Tibial nerve (tissue), 4 donors: ENCODE measurements at regions not wholly inside any gene's neighbourhood (a gene's known extent, or its start where the extent isn't known, plus 50 kb on each side); places are given as distances from the start of the nearest gene placed in this dataset.

Experiments used
- DNase-seq, 2 donors: peaks; one replicate each; pipeline ENCODE4 v3.0.0-alpha.2; 2019; ENCODE audit warnings: low spot score in 2 of 2
- H3K27ac ChIP-seq, 4 donors: fragments of 200-600 bp; sonication (generic) in 3 of 4; one replicate each; pipeline ENCODE4 v1.5.1; 2017 to 2019; ENCODE audit warnings: mild to moderate bottlenecking in 1 of 4
- H3K27me3 ChIP-seq, 2 donors: fragments of 200-600 bp; sonication (generic) in 1 of 2; one replicate each; pipeline versions ENCODE4 v1.5.1 to v1.6.0; 2017 to 2019
- H3K36me3 ChIP-seq, 3 donors: fragments of 200-600 bp; sonication (generic); one replicate each; pipeline ENCODE4 v1.5.1; 2018 to 2019
- H3K4me1 ChIP-seq, 4 donors: fragments of 200-600 bp; sonication (generic) in 3 of 4; one replicate each; pipeline ENCODE4 v1.5.1; 2017 to 2019
- H3K4me3 ChIP-seq, 4 donors: fragments of 200-600 bp; sonication (generic) in 3 of 4; one replicate each; pipeline ENCODE4 v1.5.1; 2017 to 2019; ENCODE audit warnings: mild to moderate bottlenecking in 1 of 4, moderate library complexity in 1 of 4
- H3K9me3 ChIP-seq, 4 donors: fragments of 200-600 bp; sonication (generic) in 3 of 4; one replicate each; pipeline ENCODE4 v1.5.1; 2017 to 2019
- EP300 ChIP-seq, 2 donors: sonication (generic); formaldehyde crosslinking; IDR thresholded peaks; one replicate each; pipeline ENCODE4 v1.6.1; 2017; ENCODE audit warnings: antibody characterized with exemption in 2 of 2, mild to moderate bottlenecking in 1 of 2
- POLR2A ChIP-seq, 2 donors: fragments of 450-650 bp; IDR thresholded peaks; one replicate each; pipeline ENCODE4 v1.6.1; 2017; ENCODE audit warnings: antibody characterized with exemption in 2 of 2, mild to moderate bottlenecking in 2 of 2, moderate library complexity in 2 of 2
- WGBS, 2 donors: methylation state at CpG; one replicate each; pipeline ENCODE4 v1.1.5; 2018; 5-methylcytosine and 5-hydroxymethylcytosine counted together
- TF ChIP-seq, protein P1 (sequence below), 5 experiments: fragments of 200-600 bp in 3 of 5; fragments of 450-650 bp in 2 of 5; sonication (generic) in 3 of 5; IDR thresholded peaks; one replicate each; pipeline ENCODE4 v1.5.1; 2016 to 2019; ENCODE audit warnings: antibody characterized with exemption in 5 of 5, mild to moderate bottlenecking in 3 of 5, moderate library complexity in 2 of 5

DNA sequence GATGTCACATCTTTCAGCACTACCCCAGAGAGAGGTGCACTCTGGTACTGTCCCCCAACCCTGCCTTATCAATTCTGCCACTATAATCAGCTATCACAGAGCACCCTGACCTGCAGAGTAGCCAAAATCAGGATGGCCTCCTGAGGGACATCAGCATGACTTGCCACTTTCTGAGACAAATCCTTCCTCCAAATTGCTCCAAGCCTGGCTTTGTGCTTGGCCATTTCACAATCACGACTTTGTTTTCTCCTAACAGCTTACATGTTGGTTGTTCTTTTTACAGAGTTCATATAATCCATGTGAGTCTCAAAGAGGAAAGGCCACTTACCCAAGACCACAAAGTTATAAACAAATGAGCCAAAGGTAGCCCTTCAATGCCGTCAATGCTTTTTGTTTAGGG is 449.0 kb upstream of the CDH5 start:
- 59 to 60% methylated on average over 2 of the region's 2 CpGs for WGBS, 2 donors
- no peaks in the 10 kb centered on the region for H3K9me3 ChIP-seq
- DNase-seq: no peak
- H3K27ac ChIP-seq: no peak overlapping the region
- TF ChIP-seq, protein P1, sequence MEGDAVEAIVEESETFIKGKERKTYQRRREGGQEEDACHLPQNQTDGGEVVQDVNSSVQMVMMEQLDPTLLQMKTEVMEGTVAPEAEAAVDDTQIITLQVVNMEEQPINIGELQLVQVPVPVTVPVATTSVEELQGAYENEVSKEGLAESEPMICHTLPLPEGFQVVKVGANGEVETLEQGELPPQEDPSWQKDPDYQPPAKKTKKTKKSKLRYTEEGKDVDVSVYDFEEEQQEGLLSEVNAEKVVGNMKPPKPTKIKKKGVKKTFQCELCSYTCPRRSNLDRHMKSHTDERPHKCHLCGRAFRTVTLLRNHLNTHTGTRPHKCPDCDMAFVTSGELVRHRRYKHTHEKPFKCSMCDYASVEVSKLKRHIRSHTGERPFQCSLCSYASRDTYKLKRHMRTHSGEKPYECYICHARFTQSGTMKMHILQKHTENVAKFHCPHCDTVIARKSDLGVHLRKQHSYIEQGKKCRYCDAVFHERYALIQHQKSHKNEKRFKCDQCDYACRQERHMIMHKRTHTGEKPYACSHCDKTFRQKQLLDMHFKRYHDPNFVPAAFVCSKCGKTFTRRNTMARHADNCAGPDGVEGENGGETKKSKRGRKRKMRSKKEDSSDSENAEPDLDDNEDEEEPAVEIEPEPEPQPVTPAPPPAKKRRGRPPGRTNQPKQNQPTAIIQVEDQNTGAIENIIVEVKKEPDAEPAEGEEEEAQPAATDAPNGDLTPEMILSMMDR (IDR thresholded peaks at IDR 0.05): no peak
- TF ChIP-seq POLR2A (IDR thresholded peaks at IDR 0.05) (no peak), EP300 (IDR thresholded peaks at IDR 0.05) (no peak)
- no peaks in the 10 kb centered on the region for H3K4me1 ChIP-seq
- H3K4me3 ChIP-seq: no peak overlapping the region
- H3K27me3 ChIP-seq: no peaks in the 10 kb centered on the region
- H3K36me3 ChIP-seq: no peaks in the 10 kb centered on the region

DNA sequence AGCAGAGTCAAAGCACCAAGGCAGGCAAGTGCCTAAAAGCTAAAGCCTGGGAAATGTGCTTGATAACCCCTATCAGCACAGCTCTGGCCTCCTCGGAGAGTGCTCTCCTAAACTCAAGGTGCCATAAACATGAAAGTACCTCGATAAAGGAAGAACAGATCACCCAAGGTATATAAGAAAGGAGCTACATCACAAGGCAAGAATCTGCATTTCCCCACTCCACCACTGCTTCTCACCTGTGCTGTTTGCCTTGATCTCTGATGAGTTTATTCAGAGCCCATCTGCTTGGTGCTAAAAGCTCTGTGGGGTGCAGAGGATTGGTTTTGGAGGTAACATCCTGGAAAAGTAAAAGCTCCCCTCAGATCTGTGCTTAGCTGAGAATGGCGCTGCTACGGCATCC is 449.5 kb upstream of the CDH5 start:
- Histone ChIP-seq H3K9me3 (no peaks in the 10 kb centered on the region), H3K27me3 (no peaks in the 10 kb centered on the region), H3K27ac (no peak overlapping the region), H3K4me1 (no peaks in the 10 kb centered on the region), H3K4me3 (no peak overlapping the region), H3K36me3 (no peaks in the 10 kb centered on the region)
- WGBS, 2 donors: 68 to 74% methylated on average over 4 of the region's 4 CpGs
- no peak for DNase-seq
- TF ChIP-seq EP300 (IDR thresholded peaks at IDR 0.05) (no peak), POLR2A (IDR thresholded peaks at IDR 0.05) (no peak)
- TF ChIP-seq, protein P1 (IDR thresholded peaks at IDR 0.05): no peak

DNA sequence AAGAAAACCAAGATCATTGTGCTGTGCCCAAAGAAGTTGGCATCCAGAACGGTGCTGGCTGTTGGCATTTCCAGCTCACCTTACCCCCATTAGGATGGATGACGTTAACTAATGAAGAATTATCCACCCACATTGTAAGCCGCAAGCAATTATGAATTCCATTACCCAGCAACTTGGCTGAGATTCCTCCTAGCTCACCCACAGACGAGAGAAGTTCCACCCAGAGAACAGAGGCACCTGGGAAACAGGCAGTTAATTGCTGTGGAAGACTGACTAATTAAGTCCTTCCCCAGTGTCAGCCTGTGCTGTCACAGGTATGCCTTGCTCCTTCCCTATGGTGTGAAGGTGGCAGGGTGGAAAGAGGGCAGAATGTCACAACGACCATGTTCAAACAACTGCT is 456.2 kb upstream of the CDH5 start:
- H3K4me1 ChIP-seq: no peaks in the 10 kb centered on the region
- H3K36me3 ChIP-seq: no peaks in the 10 kb centered on the region
- WGBS, 2 donors: 74 to 81% methylated on average over 5 of the region's 5 CpGs
- no peak overlapping the region for H3K4me3 ChIP-seq
- DNase-seq: no peak
- H3K9me3 ChIP-seq: no peaks in the 10 kb centered on the region
- H3K27ac ChIP-seq: no peak overlapping the region
- TF ChIP-seq POLR2A (IDR thresholded peaks at IDR 0.05) (no peak), EP300 (IDR thresholded peaks at IDR 0.05) (no peak)
- TF ChIP-seq, protein P1 (IDR thresholded peaks at IDR 0.05): no peak
- H3K27me3 ChIP-seq: no peaks in the 10 kb centered on the region

DNA sequence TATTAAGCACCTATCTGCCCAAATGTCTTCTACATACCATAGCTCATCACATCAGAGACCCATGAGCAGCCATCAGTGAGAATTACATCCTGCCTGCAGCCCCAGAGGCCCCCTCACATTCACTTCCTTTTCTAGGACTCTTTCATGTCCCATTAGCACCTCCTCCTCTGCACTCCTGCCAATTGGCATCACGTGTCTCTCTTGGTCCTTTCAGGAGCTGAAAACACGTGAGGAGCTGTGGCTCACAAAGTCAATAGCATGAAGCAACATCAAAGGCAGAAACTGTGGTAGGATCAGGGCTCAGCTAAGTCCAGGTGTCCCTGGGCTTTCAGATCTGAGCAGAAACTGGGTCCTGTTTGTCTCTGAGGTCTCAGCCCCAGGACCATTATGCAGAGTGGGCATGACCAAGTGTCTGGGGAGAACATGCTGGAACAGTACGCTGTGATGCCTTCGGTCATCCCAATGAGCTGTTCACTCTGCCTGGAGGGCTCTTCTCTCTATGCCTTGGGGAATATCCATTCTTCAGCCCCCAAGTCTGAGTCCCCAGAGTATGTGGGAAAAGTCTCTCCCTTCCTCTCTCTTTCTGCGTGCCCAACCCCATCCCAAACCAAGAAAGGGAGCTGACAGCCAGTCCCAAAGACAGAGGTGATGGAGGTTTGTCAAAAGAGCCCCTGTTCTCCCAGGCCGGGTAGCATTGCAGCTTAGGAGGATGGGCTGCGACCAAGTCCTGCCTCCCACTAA is 457.0 kb upstream of the CDH5 start:
- no peak overlapping the region for H3K4me3 ChIP-seq
- H3K27ac ChIP-seq: no peak overlapping the region
- WGBS, 2 donors: 49 to 58% methylated on average over 7 of the region's 7 CpGs
- no peaks in the 10 kb centered on the region for H3K9me3 ChIP-seq
- no peaks in the 10 kb centered on the region for H3K36me3 ChIP-seq
- DNase-seq: no peak
- no peaks in the 10 kb centered on the region for H3K27me3 ChIP-seq
- no peaks in the 10 kb centered on the region for H3K4me1 ChIP-seq
- TF ChIP-seq POLR2A (IDR thresholded peaks at IDR 0.05) (no peak), EP300 (IDR thresholded peaks at IDR 0.05) (no peak)
- TF ChIP-seq, protein P1 (IDR thresholded peaks at IDR 0.05): no peak

DNA sequence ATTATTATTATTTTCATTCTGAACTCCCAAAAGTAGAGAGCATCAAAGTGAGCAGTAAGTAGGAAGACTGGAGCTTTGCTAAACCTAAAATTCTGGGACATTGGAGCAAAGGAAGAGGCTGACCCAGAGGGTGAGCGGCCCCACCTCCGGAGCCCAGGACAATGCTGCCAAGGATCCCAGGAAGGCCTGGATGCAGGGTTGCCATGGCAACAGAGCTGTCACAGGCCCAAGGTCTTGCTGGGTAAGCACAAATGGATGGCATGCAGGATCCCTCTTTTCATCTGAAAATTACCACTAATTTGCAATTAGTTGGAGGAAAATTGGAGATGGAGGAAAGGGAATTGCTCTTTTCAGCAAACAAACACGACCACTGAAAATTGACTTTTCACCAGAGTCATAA is 457.9 kb upstream of the CDH5 start:
- Histone ChIP-seq H3K36me3 (no peaks in the 10 kb centered on the region), H3K4me1 (no peaks in the 10 kb centered on the region), H3K27ac (no peak overlapping the region), H3K27me3 (no peaks in the 10 kb centered on the region), H3K4me3 (no peak overlapping the region), H3K9me3 (no peaks in the 10 kb centered on the region)
- 72 to 76% methylated on average over 3 of the region's 3 CpGs for WGBS, 2 donors
- no peak for DNase-seq
- TF ChIP-seq, protein P1 (IDR thresholded peaks at IDR 0.05): no peak
- no peak for TF ChIP-seq EP300 (IDR thresholded peaks at IDR 0.05)
- TF ChIP-seq POLR2A (IDR thresholded peaks at IDR 0.05): no peak
